ENCODE measurements at regions not wholly inside any gene's neighbourhood (a gene's known extent, or its start where the extent isn't known, plus 50 kb on each side); places are given as distances from the start of the nearest gene placed in this dataset.

DNA sequence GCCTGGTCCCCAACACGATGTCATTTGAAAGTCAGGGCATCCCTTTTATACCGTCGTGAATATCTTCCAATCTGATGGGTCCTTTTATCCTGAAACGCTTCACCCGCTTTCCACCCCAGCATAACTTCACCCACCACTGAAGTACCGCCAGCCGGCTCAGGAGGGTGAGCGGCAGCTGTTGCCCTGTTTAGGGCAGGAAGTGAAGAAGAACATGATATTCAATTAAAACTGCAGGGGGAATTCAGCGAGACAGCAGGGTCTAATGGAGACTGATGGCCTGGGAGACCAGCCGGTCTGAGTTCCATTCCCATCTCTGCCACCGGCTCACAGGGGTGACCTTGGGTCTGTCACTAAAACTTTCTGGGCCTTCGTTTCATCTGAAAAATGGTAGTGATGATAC lies 68.2 kb upstream of the EGFLAM start:
- TF ChIP-seq, protein P1, sequence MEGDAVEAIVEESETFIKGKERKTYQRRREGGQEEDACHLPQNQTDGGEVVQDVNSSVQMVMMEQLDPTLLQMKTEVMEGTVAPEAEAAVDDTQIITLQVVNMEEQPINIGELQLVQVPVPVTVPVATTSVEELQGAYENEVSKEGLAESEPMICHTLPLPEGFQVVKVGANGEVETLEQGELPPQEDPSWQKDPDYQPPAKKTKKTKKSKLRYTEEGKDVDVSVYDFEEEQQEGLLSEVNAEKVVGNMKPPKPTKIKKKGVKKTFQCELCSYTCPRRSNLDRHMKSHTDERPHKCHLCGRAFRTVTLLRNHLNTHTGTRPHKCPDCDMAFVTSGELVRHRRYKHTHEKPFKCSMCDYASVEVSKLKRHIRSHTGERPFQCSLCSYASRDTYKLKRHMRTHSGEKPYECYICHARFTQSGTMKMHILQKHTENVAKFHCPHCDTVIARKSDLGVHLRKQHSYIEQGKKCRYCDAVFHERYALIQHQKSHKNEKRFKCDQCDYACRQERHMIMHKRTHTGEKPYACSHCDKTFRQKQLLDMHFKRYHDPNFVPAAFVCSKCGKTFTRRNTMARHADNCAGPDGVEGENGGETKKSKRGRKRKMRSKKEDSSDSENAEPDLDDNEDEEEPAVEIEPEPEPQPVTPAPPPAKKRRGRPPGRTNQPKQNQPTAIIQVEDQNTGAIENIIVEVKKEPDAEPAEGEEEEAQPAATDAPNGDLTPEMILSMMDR (IDR thresholded peaks at IDR 0.05; ENCODE audit: low read length) = no peak
- no peak for TF ChIP-seq EZH2 (IDR thresholded peaks at IDR 0.05; ENCODE audit: borderline replicate concordance, low read length)
